GM18502 (cell line): ENCODE measurements at regions not wholly inside any gene's neighbourhood (a gene's known extent, or its start where the extent isn't known, plus 50 kb on each side); places are given as distances from the start of the nearest gene placed in this dataset.

Source experiments
- ATAC-seq: cut with Tn5 transposase; IDR thresholded peaks from one replicate; pipeline ENCODE4 v1.9.1; 2021; ENCODE audit warnings: mild to moderate bottlenecking; ENCODE audit not compliant: unreplicated experiment, poor library complexity

- ATAC-seq, result no peak
Measured at GRCh38 chr9:89759572-89759971, 154.8 kb downstream of the GADD45G start.

GRCh38 chr9:89760123-89760522 is 155.3 kb downstream of the GADD45G start:
- ATAC-seq, result no peak

GRCh38 chr9:89764217-89764616 is 159.4 kb downstream of the GADD45G start:
- no peak for ATAC-seq

- no peak for ATAC-seq
Measured at GRCh38 chr9:89765211-89765946, 160.6 kb downstream of the GADD45G start.

- no peak for ATAC-seq
Measured at GRCh38 chr9:89766991-89767390, 162.2 kb downstream of the GADD45G start.

GRCh38 chr9:89768051-89768450 is 163.2 kb downstream of the GADD45G start:
- ATAC-seq, result no peak

- ATAC-seq, result no peak
Measured at GRCh38 chr9:89768650-89769071, 163.8 kb downstream of the GADD45G start.

- ATAC-seq, result no peak
Measured at GRCh38 chr9:89770531-89771174, 165.8 kb downstream of the GADD45G start.

- no peak for ATAC-seq
Measured at GRCh38 chr9:89771205-89771604, 166.4 kb downstream of the GADD45G start.

GRCh38 chr9:89773170-89773569 is 168.4 kb downstream of the GADD45G start:
- no peak for ATAC-seq

GRCh38 chr9:89774858-89775370 is 170.1 kb downstream of the GADD45G start:
- ATAC-seq, result no peak

GRCh38 chr9:89775641-89776040 is 170.8 kb downstream of the GADD45G start:
- no peak for ATAC-seq

- ATAC-seq, result no peak
Measured at GRCh38 chr9:89776795-89777525, 172.1 kb downstream of the GADD45G start.

GRCh38 chr9:89777544-89777943 is 172.7 kb downstream of the GADD45G start:
- no peak for ATAC-seq

- no peak for ATAC-seq
Measured at GRCh38 chr9:89778100-89779090, 173.6 kb downstream of the GADD45G start.

- no peak for ATAC-seq
Measured at GRCh38 chr9:89779405-89780203, 174.8 kb downstream of the GADD45G start.

GRCh38 chr9:89780959-89781358 is 176.1 kb downstream of the GADD45G start:
- no peak for ATAC-seq

- ATAC-seq, result peak; percentile 77
Measured at GRCh38 chr9:89781838-89782540, 177.2 kb downstream of the GADD45G start.
